DMS53 (cell line): ENCODE measurements at regions not wholly inside any gene's neighbourhood (a gene's known extent, or its start where the extent isn't known, plus 50 kb on each side); places are given as distances from the start of the nearest gene placed in this dataset.
"Not testable (repeated sequence)": the region's sequence is repeated elsewhere in the genome, so short reads cannot be mapped to it uniquely, and the experiment has no call there.

Experiments
- DNase-seq: peaks from one replicate; lab custom pipeline; 2025; lab: John Stamatoyannopoulos, UW

GRCh38 chrX:128973033-128973432 is 550.3 kb downstream of the SMARCA1 start:
- DNase-seq: no peak

- DNase-seq: no peak
These were observed 562.0 kb downstream of the SMARCA1 start for GRCh38 chrX:128961290-128961689.

GRCh38 chrX:128954697-128955096 is 568.6 kb downstream of the SMARCA1 start:
- not testable (repeated sequence) for DNase-seq

- peak; percentile 7 for DNase-seq
These were observed 592.2 kb downstream of the SMARCA1 start for GRCh38 chrX:128931071-128931470.

GRCh38 chrX:128929271-128930057 is 593.8 kb downstream of the SMARCA1 start:
- DNase-seq: peak; percentile 76

- peak; percentile 64 for DNase-seq
These were observed 594.7 kb downstream of the SMARCA1 start for GRCh38 chrX:128928636-128929035.

- no peak for DNase-seq
These were observed 595.9 kb downstream of the SMARCA1 start for GRCh38 chrX:128927363-128927762.

- no peak for DNase-seq
These were observed 616.5 kb downstream of the SMARCA1 start for GRCh38 chrX:128906753-128907152.

GRCh38 chrX:128901018-128901417 is 622.3 kb downstream of the SMARCA1 start:
- no peak for DNase-seq

GRCh38 chrX:128897621-128898020 is 625.7 kb downstream of the SMARCA1 start:
- DNase-seq: no peak

GRCh38 chrX:128891554-128891953 is 631.7 kb downstream of the SMARCA1 start:
- DNase-seq: no peak

- no peak for DNase-seq
These were observed 638.9 kb downstream of the SMARCA1 start for GRCh38 chrX:128884430-128884829.

- no peak for DNase-seq
These were observed 639.6 kb downstream of the SMARCA1 start for GRCh38 chrX:128883650-128884049.

GRCh38 chrX:128870361-128870760 is 652.9 kb downstream of the SMARCA1 start:
- no peak for DNase-seq

- no peak for DNase-seq
These were observed 660.7 kb downstream of the SMARCA1 start for GRCh38 chrX:128862557-128862956.

- no peak for DNase-seq
These were observed 674.9 kb downstream of the SMARCA1 start for GRCh38 chrX:128848374-128848773.

- no peak for DNase-seq
These were observed 676.9 kb downstream of the SMARCA1 start for GRCh38 chrX:128846385-128846784.

GRCh38 chrX:128818690-128819089 is 704.6 kb downstream of the SMARCA1 start:
- peak; percentile 6 for DNase-seq

- peak; percentile 55 for DNase-seq
These were observed 706.4 kb downstream of the SMARCA1 start for GRCh38 chrX:128816919-128817318.

- peak; percentile 55 for DNase-seq
These were observed 715.9 kb downstream of the SMARCA1 start for GRCh38 chrX:128807367-128807766.

- DNase-seq: peak; percentile 3
These were observed 718.1 kb downstream of the SMARCA1 start for GRCh38 chrX:128805236-128805635.

GRCh38 chrX:128804828-128805227 is 718.5 kb downstream of the SMARCA1 start:
- no peak for DNase-seq

- peak; percentile 55 for DNase-seq
These were observed 723.2 kb downstream of the SMARCA1 start for GRCh38 chrX:128800138-128800537.

GRCh38 chrX:128783139-128783538 is 730.9 kb upstream of the ACTRT1 start:
- peak; percentile 36 for DNase-seq
